Mucosa of descending colon (tissue), 3 donors: ENCODE measurements at regions not wholly inside any gene's neighbourhood (a gene's known extent, or its start where the extent isn't known, plus 50 kb on each side); places are given as distances from the start of the nearest gene placed in this dataset.

Source experiments
- ATAC-seq: fragments of 200-7000 bp; cut with Tn5 transposase; one replicate; pipeline ENCODE4 v1.9.1; 2020; ENCODE audit warnings: mild to moderate bottlenecking, moderate library complexity
- DNase-seq, 3 donors: peaks; one replicate each; pipeline ENCODE4 v3.0.0-alpha.2; 2020
- H3K36me3 ChIP-seq: fragments of 200-600 bp; one replicate; pipeline ENCODE4 v1.8.0; 2021; ENCODE audit warnings: low read depth, mild to moderate bottlenecking
- H3K4me1 ChIP-seq: fragments of 200-600 bp; one replicate; pipeline ENCODE4 v1.8.0; 2021; ENCODE audit warnings: low read depth, mild to moderate bottlenecking
- H3K4me3 ChIP-seq: fragments of 200-600 bp; one replicate; pipeline ENCODE4 v1.8.0; 2021; ENCODE audit warnings: mild to moderate bottlenecking
- H3K9me3 ChIP-seq: fragments of 200-600 bp; one replicate; pipeline ENCODE4 v1.8.0; 2021; ENCODE audit warnings: mild to moderate bottlenecking
- intact Hi-C, 2 donors: fragments of 100-400 bp; cut with DNase I in 1 of 2; cut with micrococcal nuclease in 1 of 2; formaldehyde crosslinking; loops; one replicate each; pipeline versions ENCODE4 v1.11.0 to v1.11.1; 2022; cut with DNase I, micrococcal nuclease
- TF ChIP-seq, protein P1 (sequence below): fragments of 200-600 bp; IDR thresholded peaks from one replicate; pipeline ENCODE4 v1.8.0; 2022; ENCODE audit warnings: antibody characterized with exemption, mild to moderate bottlenecking
- donor health status: DM: no; HTN: no; CAD: no; lungs with moderate emphysema.
- donor health status: DM: no; HTN: no; CAD: no.
- donor health status: DM: no; HTN: yes; CAD: no.

DNA sequence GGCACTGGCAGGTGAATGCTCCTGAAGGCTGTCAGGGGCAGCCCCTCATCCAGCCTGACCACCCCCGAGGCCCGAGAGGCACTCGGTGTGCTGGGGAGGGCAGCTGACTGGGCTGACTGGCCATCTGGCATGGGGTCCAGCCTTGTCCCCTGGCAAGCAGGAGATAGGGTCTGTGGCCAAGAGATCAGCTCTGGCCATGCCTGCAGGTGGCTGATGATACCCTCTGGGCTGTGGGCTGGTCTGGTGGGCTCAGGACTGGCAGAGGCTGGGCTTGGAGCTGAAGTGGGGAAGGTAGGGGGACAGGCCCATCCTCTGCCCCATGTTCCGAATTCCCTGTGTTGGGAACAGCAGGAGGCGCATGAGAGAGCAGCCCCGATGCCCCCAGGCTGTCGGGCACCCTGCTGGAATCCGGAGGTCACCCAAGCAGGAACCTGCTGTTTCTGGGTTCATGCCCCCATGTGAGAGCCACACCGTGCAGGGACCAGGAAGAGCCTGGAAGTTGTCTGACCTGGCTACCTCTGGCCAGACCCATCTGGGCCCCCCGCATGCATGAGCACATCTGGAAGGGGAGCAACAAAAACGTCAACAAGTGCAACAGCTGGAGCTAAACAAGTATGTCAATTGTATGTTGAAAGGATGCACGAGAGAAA lies 527.0 kb downstream of the TBC1D22A start:
- no peaks in the 10 kb centered on the region for H3K9me3 ChIP-seq
- no peaks in the 10 kb centered on the region for H3K4me1 ChIP-seq
- H3K36me3 ChIP-seq = no peaks in the 10 kb centered on the region
- intact Hi-C loops = no loop called here
- no peak overlapping the region for H3K4me3 ChIP-seq
- DNase-seq (peak in 1 of 3 donors; percentile 28), ATAC-seq (no peak)
- TF ChIP-seq, protein P1, sequence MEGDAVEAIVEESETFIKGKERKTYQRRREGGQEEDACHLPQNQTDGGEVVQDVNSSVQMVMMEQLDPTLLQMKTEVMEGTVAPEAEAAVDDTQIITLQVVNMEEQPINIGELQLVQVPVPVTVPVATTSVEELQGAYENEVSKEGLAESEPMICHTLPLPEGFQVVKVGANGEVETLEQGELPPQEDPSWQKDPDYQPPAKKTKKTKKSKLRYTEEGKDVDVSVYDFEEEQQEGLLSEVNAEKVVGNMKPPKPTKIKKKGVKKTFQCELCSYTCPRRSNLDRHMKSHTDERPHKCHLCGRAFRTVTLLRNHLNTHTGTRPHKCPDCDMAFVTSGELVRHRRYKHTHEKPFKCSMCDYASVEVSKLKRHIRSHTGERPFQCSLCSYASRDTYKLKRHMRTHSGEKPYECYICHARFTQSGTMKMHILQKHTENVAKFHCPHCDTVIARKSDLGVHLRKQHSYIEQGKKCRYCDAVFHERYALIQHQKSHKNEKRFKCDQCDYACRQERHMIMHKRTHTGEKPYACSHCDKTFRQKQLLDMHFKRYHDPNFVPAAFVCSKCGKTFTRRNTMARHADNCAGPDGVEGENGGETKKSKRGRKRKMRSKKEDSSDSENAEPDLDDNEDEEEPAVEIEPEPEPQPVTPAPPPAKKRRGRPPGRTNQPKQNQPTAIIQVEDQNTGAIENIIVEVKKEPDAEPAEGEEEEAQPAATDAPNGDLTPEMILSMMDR = no peak

GRCh38 chr22:47288680-47289079 lies 526.2 kb downstream of the TBC1D22A start:
- TF ChIP-seq, protein P1 = no peak
- no peaks in the 10 kb centered on the region for H3K9me3 ChIP-seq
- no peaks in the 10 kb centered on the region for H3K4me1 ChIP-seq
- DNase-seq (peak in 1 of 3 donors; percentile 21), ATAC-seq (no peak)
- no peaks in the 10 kb centered on the region for H3K36me3 ChIP-seq
- H3K4me3 ChIP-seq = no peak overlapping the region
- intact Hi-C loops = no loop called here

GRCh38 chr22:47287516-47287915 lies 525.1 kb downstream of the TBC1D22A start:
- ATAC-seq = no peak
- no peaks in the 10 kb centered on the region for H3K4me1 ChIP-seq
- H3K36me3 ChIP-seq = no peaks in the 10 kb centered on the region
- DNase-seq = no peak
- H3K9me3 ChIP-seq = no peaks in the 10 kb centered on the region
- intact Hi-C loops = no loop called here
- TF ChIP-seq, protein P1 = no peak
- H3K4me3 ChIP-seq = no peak overlapping the region

DNA sequence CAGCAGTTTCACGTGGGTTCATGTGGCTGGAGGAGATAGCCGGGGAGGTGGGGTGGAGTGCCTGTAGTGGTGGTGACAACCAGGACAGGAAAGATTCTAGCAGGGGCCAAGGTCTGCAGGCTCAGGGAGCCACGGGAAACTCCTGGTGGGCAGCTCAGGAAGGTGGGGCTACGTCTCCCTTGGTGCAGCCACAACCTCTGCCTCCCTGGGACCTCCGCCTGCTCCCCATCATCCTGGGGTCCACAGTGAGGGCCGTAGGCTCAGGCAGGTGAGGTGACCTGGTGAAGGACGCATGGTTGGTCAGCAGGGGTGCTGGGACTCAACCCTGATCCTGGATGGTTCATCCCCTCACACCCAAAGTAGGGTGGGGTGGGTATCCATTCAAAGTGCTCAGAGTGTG lies 524.1 kb downstream of the TBC1D22A start:
- Histone ChIP-seq H3K4me3 (no peak overlapping the region), H3K36me3 (no peaks in the 10 kb centered on the region), H3K9me3 (no peaks in the 10 kb centered on the region), H3K4me1 (no peaks in the 10 kb centered on the region)
- intact Hi-C loops = no loop called here
- TF ChIP-seq, protein P1 = no peak
- DNase-seq = peak in 1 of 3 donors; percentile 33
- ATAC-seq = no peak

DNA sequence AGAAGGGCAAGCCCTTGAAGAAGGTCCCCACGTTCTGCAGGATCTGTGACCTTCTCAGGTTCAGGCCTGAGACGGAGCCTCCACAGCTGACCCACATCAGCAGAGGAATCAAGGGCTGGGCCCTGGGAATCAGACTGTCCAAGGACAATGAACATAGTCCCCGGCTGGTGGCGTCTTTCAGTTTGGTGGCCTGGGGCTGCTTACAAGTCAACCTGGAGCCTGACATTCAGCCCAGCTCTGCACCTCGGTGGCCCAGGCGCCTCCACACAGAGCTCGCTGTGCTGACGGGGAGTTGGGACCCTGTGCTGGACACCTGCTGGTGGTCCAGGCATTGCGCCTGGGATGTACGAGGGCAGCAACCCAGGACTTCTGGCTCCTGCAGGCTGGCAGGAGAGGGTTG lies 523.5 kb downstream of the TBC1D22A start:
- Histone ChIP-seq H3K36me3 (no peaks in the 10 kb centered on the region), H3K4me3 (no peak overlapping the region), H3K9me3 (no peaks in the 10 kb centered on the region), H3K4me1 (no peaks in the 10 kb centered on the region)
- DNase-seq = no peak
- ATAC-seq = no peak
- intact Hi-C loops = no loop called here
- TF ChIP-seq, protein P1 = no peak

DNA sequence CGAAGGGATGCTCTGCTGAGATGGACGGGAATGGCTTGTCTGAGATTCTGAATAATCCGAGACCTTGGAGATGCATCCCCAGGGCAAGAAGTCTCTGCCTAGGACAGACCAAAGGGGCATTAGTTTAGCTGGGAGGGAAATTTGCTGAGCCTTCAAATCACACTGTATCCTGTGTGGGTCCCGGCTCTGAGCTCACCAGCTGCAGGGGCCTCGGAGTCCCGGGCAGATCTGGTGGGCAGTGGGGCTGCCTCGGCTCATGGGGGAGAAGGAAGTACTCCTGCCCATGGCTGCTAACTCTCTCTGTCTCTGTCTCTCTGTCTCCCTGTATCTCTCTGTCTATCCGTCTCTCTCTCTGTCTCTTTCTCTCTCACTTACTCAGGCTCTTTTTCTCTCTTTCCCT lies 522.4 kb downstream of the TBC1D22A start:
- ATAC-seq (no peak), DNase-seq (no peak)
- Histone ChIP-seq H3K36me3 (no peaks in the 10 kb centered on the region), H3K4me1 (no peaks in the 10 kb centered on the region), H3K4me3 (no peak overlapping the region), H3K9me3 (no peaks in the 10 kb centered on the region)
- intact Hi-C loops = no loop called here
- TF ChIP-seq, protein P1 = no peak
